ENCODE measurements at regions not wholly inside any gene's neighbourhood (a gene's known extent, or its start where the extent isn't known, plus 50 kb on each side); places are given as distances from the start of the nearest gene placed in this dataset.

GRCh38 chr22:27669798-27670599 is 131.6 kb downstream of the MN1 start:
- no peak for TF ChIP-seq CTCF (IDR thresholded peaks at IDR 0.05; ENCODE audit: low read length)
- no peak for TF ChIP-seq EZH2 (optimal IDR thresholded peaks at IDR 0.05; ENCODE audit: low read depth, low read length)

Data from MM.1S (cell line).